Tibial nerve (tissue), 4 donors: ENCODE measurements at regions not wholly inside any gene's neighbourhood (a gene's known extent, or its start where the extent isn't known, plus 50 kb on each side); places are given as distances from the start of the nearest gene placed in this dataset.

Experiments
- DNase-seq, 2 donors: peaks; one replicate each; pipeline ENCODE4 v3.0.0-alpha.2; 2019; ENCODE audit warnings: low spot score in 2 of 2
- H3K27ac ChIP-seq, 4 donors: fragments of 200-600 bp; sonication (generic) in 3 of 4; one replicate each; pipeline ENCODE4 v1.5.1; 2017 to 2019; ENCODE audit warnings: mild to moderate bottlenecking in 1 of 4
- H3K27me3 ChIP-seq, 2 donors: fragments of 200-600 bp; sonication (generic) in 1 of 2; one replicate each; pipeline versions ENCODE4 v1.5.1 to v1.6.0; 2017 to 2019
- H3K36me3 ChIP-seq, 3 donors: fragments of 200-600 bp; sonication (generic); one replicate each; pipeline ENCODE4 v1.5.1; 2018 to 2019
- H3K4me1 ChIP-seq, 4 donors: fragments of 200-600 bp; sonication (generic) in 3 of 4; one replicate each; pipeline ENCODE4 v1.5.1; 2017 to 2019
- H3K4me3 ChIP-seq, 4 donors: fragments of 200-600 bp; sonication (generic) in 3 of 4; one replicate each; pipeline ENCODE4 v1.5.1; 2017 to 2019; ENCODE audit warnings: mild to moderate bottlenecking in 1 of 4, moderate library complexity in 1 of 4
- H3K9me3 ChIP-seq, 4 donors: fragments of 200-600 bp; sonication (generic) in 3 of 4; one replicate each; pipeline ENCODE4 v1.5.1; 2017 to 2019
- CTCF ChIP-seq, 5 experiments: fragments of 200-600 bp in 3 of 5; fragments of 450-650 bp in 2 of 5; sonication (generic) in 3 of 5; IDR thresholded peaks; one replicate each; pipeline ENCODE4 v1.5.1; 2016 to 2019; ENCODE audit warnings: antibody characterized with exemption in 5 of 5, mild to moderate bottlenecking in 3 of 5, moderate library complexity in 2 of 5
- EP300 ChIP-seq, 2 donors: sonication (generic); formaldehyde crosslinking; IDR thresholded peaks; one replicate each; pipeline ENCODE4 v1.6.1; 2017; ENCODE audit warnings: antibody characterized with exemption in 2 of 2, mild to moderate bottlenecking in 1 of 2
- POLR2A ChIP-seq, 2 donors: fragments of 450-650 bp; IDR thresholded peaks; one replicate each; pipeline ENCODE4 v1.6.1; 2017; ENCODE audit warnings: antibody characterized with exemption in 2 of 2, mild to moderate bottlenecking in 2 of 2, moderate library complexity in 2 of 2
- WGBS, 2 donors: methylation state at CpG; one replicate each; pipeline ENCODE4 v1.1.5; 2018; 5-methylcytosine and 5-hydroxymethylcytosine counted together

- Histone ChIP-seq H3K36me3 (no peaks in the 10 kb centered on the region), H3K4me1 (no peaks in the 10 kb centered on the region)
- WGBS, 2 donors = 85% methylated on average over 3 of the region's 3 CpGs
Observed at GRCh38 chr21:41031701-41032220, 136.2 kb upstream of the BACE2 start.

DNA sequence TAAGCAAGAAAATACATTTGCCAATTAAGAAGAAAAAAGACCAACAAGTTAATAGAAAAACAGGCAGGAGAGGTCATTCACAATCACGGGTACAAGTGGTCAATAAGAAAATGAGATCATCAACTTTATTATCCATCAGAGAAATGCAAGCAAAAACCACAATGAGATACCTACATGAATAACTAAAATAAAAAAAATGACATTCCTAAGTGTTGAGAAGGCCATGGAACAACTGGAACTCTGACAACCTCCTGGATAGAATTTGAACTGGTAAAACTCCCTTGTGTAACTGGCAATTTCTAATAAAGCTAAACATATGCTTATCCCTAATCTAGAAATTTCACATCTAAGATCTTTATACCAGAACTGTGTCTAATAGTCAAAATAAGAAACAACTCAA is 135.4 kb upstream of the BACE2 start:
- H3K36me3 ChIP-seq = no peaks in the 10 kb centered on the region
- H3K9me3 ChIP-seq = peaks cover 0 to 20% (median 0%) of the 10 kb centered on the region in 4 donors
- H3K4me3 ChIP-seq = no peak overlapping the region
- H3K4me1 ChIP-seq = no peaks in the 10 kb centered on the region
- whole genome bisulfite sequencing, 2 donors = 41 to 58% methylated on average over 1 of the region's 1 CpG
- TF ChIP-seq CTCF (IDR thresholded peaks at IDR 0.05) = no peak
- TF ChIP-seq EP300 (IDR thresholded peaks at IDR 0.05) = no peak
- no peak for TF ChIP-seq POLR2A (IDR thresholded peaks at IDR 0.05)
- no peaks in the 10 kb centered on the region for H3K27me3 ChIP-seq
- no peak overlapping the region for H3K27ac ChIP-seq
- no peak for DNase-seq

More at GRCh38 chr21:41031701-41032220, 136.2 kb upstream of the BACE2 start:
- peaks cover 0 to 20% (median 0%) of the 10 kb centered on the region in 4 donors for H3K9me3 ChIP-seq
- DNase-seq = no peak
- H3K27ac ChIP-seq = no peak overlapping the region
- TF ChIP-seq POLR2A (IDR thresholded peaks at IDR 0.05) (no peak), CTCF (IDR thresholded peaks at IDR 0.05) (no peak), EP300 (IDR thresholded peaks at IDR 0.05) (no peak)
- no peak overlapping the region for H3K4me3 ChIP-seq
- no peaks in the 10 kb centered on the region for H3K27me3 ChIP-seq

GRCh38 chr21:41037212-41037611 is 130.7 kb upstream of the BACE2 start:
- Histone ChIP-seq H3K4me3 (no peak overlapping the region), H3K9me3 (peaks cover 0 to 8% (median 0%) of the 10 kb centered on the region in 4 donors), H3K27ac (no peak overlapping the region), H3K27me3 (no peaks in the 10 kb centered on the region), H3K36me3 (no peaks in the 10 kb centered on the region), H3K4me1 (no peaks in the 10 kb centered on the region)
- TF ChIP-seq CTCF (IDR thresholded peaks at IDR 0.05) (no peak), EP300 (IDR thresholded peaks at IDR 0.05) (no peak), POLR2A (IDR thresholded peaks at IDR 0.05) (no peak)
- DNase-seq = no peak
- 85 to 88% methylated on average over 6 of the region's 6 CpGs for WGBS, 2 donors

DNA sequence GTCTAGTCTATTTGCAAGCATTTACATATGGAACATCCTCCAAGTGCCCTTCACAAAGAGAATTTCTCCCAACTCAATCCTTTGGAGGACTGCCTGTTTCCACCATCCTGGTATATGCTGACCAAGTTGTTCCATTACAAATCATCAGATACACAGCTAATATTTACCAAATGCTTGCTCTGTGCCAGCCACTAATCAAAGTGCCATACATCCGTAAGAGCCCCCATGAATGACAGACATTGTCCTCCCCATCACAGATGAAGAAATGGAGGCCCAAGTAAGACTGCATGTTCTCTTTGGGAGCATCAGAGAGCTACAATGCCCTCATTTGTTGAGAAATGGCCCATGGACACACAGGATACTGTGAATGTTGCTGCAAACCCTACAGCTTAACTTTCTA is 130.0 kb upstream of the BACE2 start:
- Histone ChIP-seq H3K4me3 (no peak overlapping the region), H3K27me3 (no peaks in the 10 kb centered on the region), H3K27ac (no peak overlapping the region), H3K36me3 (no peaks in the 10 kb centered on the region), H3K4me1 (no peaks in the 10 kb centered on the region), H3K9me3 (peaks cover 0 to 8% (median 0%) of the 10 kb centered on the region in 4 donors)
- no peak for DNase-seq
- no peak for TF ChIP-seq EP300 (IDR thresholded peaks at IDR 0.05)
- no peak for TF ChIP-seq CTCF (IDR thresholded peaks at IDR 0.05)
- TF ChIP-seq POLR2A (IDR thresholded peaks at IDR 0.05) = no peak
- 56 to 57% methylated on average over 1 of the region's 1 CpG for WGBS, 2 donors

DNA sequence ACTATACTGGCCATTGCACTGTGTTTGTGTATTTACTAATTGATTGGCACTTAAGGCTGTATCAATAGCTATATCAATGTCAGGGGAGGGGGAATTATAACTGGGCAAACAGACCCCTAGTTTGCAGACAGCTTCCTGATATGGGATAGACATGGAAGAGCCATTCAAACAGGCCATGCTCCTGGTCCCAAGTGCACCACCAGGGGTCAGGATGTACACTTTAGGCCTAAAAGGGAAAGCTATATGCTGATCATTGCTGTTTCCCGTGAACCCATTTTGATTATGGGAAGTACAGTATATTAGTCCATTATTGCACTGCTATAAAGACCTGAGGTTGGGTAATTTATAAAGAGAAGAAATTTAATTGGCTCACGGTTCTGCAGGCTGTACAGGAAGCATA is 124.9 kb upstream of the BACE2 start:
- DNase-seq = no peak
- WGBS, 2 donors = 85 to 86% methylated on average over 2 of the region's 2 CpGs
- Histone ChIP-seq H3K4me1 (no peaks in the 10 kb centered on the region), H3K4me3 (no peak overlapping the region), H3K36me3 (no peaks in the 10 kb centered on the region), H3K27ac (no peak overlapping the region), H3K27me3 (no peaks in the 10 kb centered on the region), H3K9me3 (no peaks in the 10 kb centered on the region)
- TF ChIP-seq EP300 (IDR thresholded peaks at IDR 0.05) (no peak), POLR2A (IDR thresholded peaks at IDR 0.05) (no peak), CTCF (IDR thresholded peaks at IDR 0.05) (no peak)
